Mucosa of rectum (tissue), 2 donors: ENCODE measurements at regions not wholly inside any gene's neighbourhood (a gene's known extent, or its start where the extent isn't known, plus 50 kb on each side); places are given as distances from the start of the nearest gene placed in this dataset.
"Not testable (repeated sequence)": the region's sequence is repeated elsewhere in the genome, so short reads cannot be mapped to it uniquely, and the experiment has no call there.

ENCODE experiments used
- H3K27ac ChIP-seq, 2 donors: one replicate each; pipeline ENCODE4 v1.7.0; 2013; ENCODE audit warnings: inconsistent platforms in 2 of 2, low read depth in 2 of 2, low read length in 2 of 2
- H3K27me3 ChIP-seq, 2 donors: one replicate each; pipeline ENCODE4 v1.7.0; 2013; ENCODE audit warnings: low read length in 2 of 2; ENCODE audit not compliant: control insufficient read depth in 2 of 2, insufficient read depth in 2 of 2
- H3K36me3 ChIP-seq, 2 donors: one replicate each; pipeline ENCODE4 v1.7.0; 2013; ENCODE audit warnings: low read length in 2 of 2; ENCODE audit not compliant: control insufficient read depth in 2 of 2, insufficient read depth in 2 of 2
- H3K4me1 ChIP-seq, 2 donors: one replicate each; pipeline ENCODE4 v1.7.0; 2013; ENCODE audit warnings: low read length in 2 of 2, mild to moderate bottlenecking in 1 of 2; ENCODE audit not compliant: control insufficient read depth in 2 of 2, insufficient read depth in 2 of 2
- H3K4me3 ChIP-seq, 2 donors: one replicate each; pipeline ENCODE4 v1.7.0; 2013; ENCODE audit warnings: low read length in 2 of 2
- H3K9ac ChIP-seq, 2 donors: one replicate each; pipeline ENCODE4 v1.7.0; 2013; ENCODE audit warnings: low read length in 2 of 2, low read depth in 1 of 2, mild to moderate bottlenecking in 1 of 2
- H3K9me3 ChIP-seq, 2 donors: one replicate each; pipeline ENCODE4 v1.7.0; 2013; ENCODE audit warnings: low read length in 2 of 2; ENCODE audit not compliant: control insufficient read depth in 2 of 2
- donor health status: healthy.
- donor health status: Normal muscosa, but diverticular disease.

- H3K9me3 ChIP-seq, H3K27me3 ChIP-seq, H3K36me3 ChIP-seq, H3K9ac ChIP-seq, H3K27ac ChIP-seq, H3K4me3 ChIP-seq, H3K4me1 ChIP-seq: not testable (repeated sequence)
Observed at GRCh38 chrX:39702636-39703035, 395.1 kb downstream of the BCOR start.

- peaks cover 0 to 3% of the 10 kb centered on the region in 2 donors for H3K27me3 ChIP-seq
- no peaks in the 10 kb centered on the region for H3K4me1 ChIP-seq
- no peaks in the 10 kb centered on the region for H3K36me3 ChIP-seq
- no peak overlapping the region for H3K27ac ChIP-seq
- H3K9me3 ChIP-seq, result no peaks in the 10 kb centered on the region
- no peak overlapping the region for H3K9ac ChIP-seq
- no peak overlapping the region for H3K4me3 ChIP-seq
Observed at GRCh38 chrX:39703307-39703706, 394.5 kb downstream of the BCOR start.

- Histone ChIP-seq H3K27me3 (peaks cover 0 to 4% of the 10 kb centered on the region in 2 donors), H3K9me3 (no peaks in the 10 kb centered on the region), H3K9ac (no peak overlapping the region), H3K4me1 (no peaks in the 10 kb centered on the region), H3K36me3 (no peaks in the 10 kb centered on the region), H3K27ac (no peak overlapping the region), H3K4me3 (no peak overlapping the region)
Observed at GRCh38 chrX:39704590-39704989, 393.2 kb downstream of the BCOR start.

- H3K27me3 ChIP-seq, result peaks cover 0 to 4% of the 10 kb centered on the region in 2 donors
- H3K4me3 ChIP-seq, result no peak overlapping the region
- H3K9ac ChIP-seq, result no peak overlapping the region
- no peaks in the 10 kb centered on the region for H3K4me1 ChIP-seq
- no peaks in the 10 kb centered on the region for H3K9me3 ChIP-seq
- no peak overlapping the region for H3K27ac ChIP-seq
- H3K36me3 ChIP-seq, result no peaks in the 10 kb centered on the region
Observed at GRCh38 chrX:39705290-39705689, 392.5 kb downstream of the BCOR start.

- no peak overlapping the region for H3K27ac ChIP-seq
Observed at GRCh38 chrX:39709364-39709763, 388.4 kb downstream of the BCOR start.

GRCh38 chrX:39709812-39710211 is 387.9 kb downstream of the BCOR start:
- no peak overlapping the region for H3K4me3 ChIP-seq
- H3K9me3 ChIP-seq, result no peaks in the 10 kb centered on the region
- no peaks in the 10 kb centered on the region for H3K4me1 ChIP-seq
- H3K27me3 ChIP-seq, result peaks cover 0 to 6% of the 10 kb centered on the region in 2 donors
- no peaks in the 10 kb centered on the region for H3K36me3 ChIP-seq
- H3K27ac ChIP-seq, result no peak overlapping the region
- no peak overlapping the region for H3K9ac ChIP-seq

More at GRCh38 chrX:39709364-39709763, 388.4 kb downstream of the BCOR start:
- H3K27me3 ChIP-seq, result peaks cover 0 to 6% of the 10 kb centered on the region in 2 donors
- no peaks in the 10 kb centered on the region for H3K9me3 ChIP-seq
- H3K4me3 ChIP-seq, result no peak overlapping the region
- no peaks in the 10 kb centered on the region for H3K36me3 ChIP-seq
- no peaks in the 10 kb centered on the region for H3K4me1 ChIP-seq
- H3K9ac ChIP-seq, result no peak overlapping the region

- Histone ChIP-seq H3K4me3 (no peak overlapping the region), H3K9me3 (no peaks in the 10 kb centered on the region), H3K4me1 (no peaks in the 10 kb centered on the region), H3K36me3 (no peaks in the 10 kb centered on the region), H3K27ac (no peak overlapping the region), H3K27me3 (peaks cover 0 to 6% of the 10 kb centered on the region in 2 donors), H3K9ac (no peak overlapping the region)
Observed at GRCh38 chrX:39710776-39711175, 387.0 kb downstream of the BCOR start.

- H3K27me3 ChIP-seq, result peaks cover 0 to 2% of the 10 kb centered on the region in 2 donors
- H3K9me3 ChIP-seq, result no peaks in the 10 kb centered on the region
- H3K27ac ChIP-seq, result no peak overlapping the region
- no peak overlapping the region for H3K4me3 ChIP-seq
- H3K4me1 ChIP-seq, result no peaks in the 10 kb centered on the region
- H3K36me3 ChIP-seq, result no peaks in the 10 kb centered on the region
- no peak overlapping the region for H3K9ac ChIP-seq
Observed at GRCh38 chrX:39714471-39714870, 383.3 kb downstream of the BCOR start.

GRCh38 chrX:39716401-39716800 is 381.4 kb downstream of the BCOR start:
- H3K4me1 ChIP-seq, result no peaks in the 10 kb centered on the region
- no peak overlapping the region for H3K4me3 ChIP-seq
- H3K36me3 ChIP-seq, result no peaks in the 10 kb centered on the region
- peaks cover 0 to 2% of the 10 kb centered on the region in 2 donors for H3K27me3 ChIP-seq
- H3K27ac ChIP-seq, result no peak overlapping the region
- no peaks in the 10 kb centered on the region for H3K9me3 ChIP-seq
- H3K9ac ChIP-seq, result no peak overlapping the region

GRCh38 chrX:39716802-39717540 is 380.8 kb downstream of the BCOR start:
- Histone ChIP-seq H3K4me3 (no peak overlapping the region), H3K9me3 (no peaks in the 10 kb centered on the region), H3K27ac (no peak overlapping the region), H3K9ac (no peak overlapping the region), H3K27me3 (peaks cover 0 to 2% of the 10 kb centered on the region in 2 donors), H3K4me1 (no peaks in the 10 kb centered on the region), H3K36me3 (no peaks in the 10 kb centered on the region)
